GM19324 (cell line): ENCODE measurements at regions not wholly inside any gene's neighbourhood (a gene's known extent, or its start where the extent isn't known, plus 50 kb on each side); places are given as distances from the start of the nearest gene placed in this dataset.

Source experiments
- ATAC-seq: cut with Tn5 transposase; IDR thresholded peaks from one replicate; pipeline ENCODE4 v1.9.1; 2021; ENCODE audit warnings: mild to moderate bottlenecking, moderate library complexity; ENCODE audit not compliant: unreplicated experiment, low FRiP score

DNA sequence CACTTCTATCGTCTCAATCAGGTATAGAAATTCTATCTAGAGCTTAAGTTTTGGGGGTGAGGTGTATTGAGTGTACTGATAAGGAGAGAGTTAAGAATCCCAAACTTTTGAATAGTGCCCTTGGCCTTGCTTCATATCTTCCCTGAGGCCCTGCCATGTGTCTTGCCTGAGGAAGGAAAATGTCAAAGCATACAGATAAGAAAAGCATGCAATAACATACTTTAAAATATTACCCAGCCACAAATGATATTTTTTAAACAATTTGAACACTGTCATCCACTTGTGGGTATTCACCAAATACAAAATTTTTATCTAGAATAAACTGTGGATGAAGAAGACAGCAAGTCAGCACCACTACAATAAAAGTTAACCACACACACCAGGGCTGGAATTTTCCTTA lies 631.0 kb upstream of the ALCAM start:
- no peak for ATAC-seq

DNA sequence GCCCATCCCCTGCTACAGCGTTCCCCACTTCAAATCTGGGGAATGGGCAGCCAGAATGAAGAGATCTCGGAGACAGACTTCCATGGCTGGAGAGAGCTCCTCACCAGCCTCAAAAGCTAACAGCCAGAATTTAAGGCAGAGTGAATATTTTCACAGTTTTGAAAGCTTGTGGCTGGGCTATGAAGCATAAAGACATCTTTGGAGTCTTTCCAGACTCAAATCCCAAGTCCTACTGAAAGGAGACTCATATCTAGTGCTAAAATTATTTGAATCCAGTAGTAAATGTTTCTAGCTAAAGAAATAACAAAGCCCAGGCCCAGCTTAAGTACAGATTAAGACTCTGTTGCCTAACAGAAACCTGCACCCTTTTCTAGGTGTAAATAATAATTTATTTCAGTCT lies 628.4 kb upstream of the ALCAM start:
- no peak for ATAC-seq

DNA sequence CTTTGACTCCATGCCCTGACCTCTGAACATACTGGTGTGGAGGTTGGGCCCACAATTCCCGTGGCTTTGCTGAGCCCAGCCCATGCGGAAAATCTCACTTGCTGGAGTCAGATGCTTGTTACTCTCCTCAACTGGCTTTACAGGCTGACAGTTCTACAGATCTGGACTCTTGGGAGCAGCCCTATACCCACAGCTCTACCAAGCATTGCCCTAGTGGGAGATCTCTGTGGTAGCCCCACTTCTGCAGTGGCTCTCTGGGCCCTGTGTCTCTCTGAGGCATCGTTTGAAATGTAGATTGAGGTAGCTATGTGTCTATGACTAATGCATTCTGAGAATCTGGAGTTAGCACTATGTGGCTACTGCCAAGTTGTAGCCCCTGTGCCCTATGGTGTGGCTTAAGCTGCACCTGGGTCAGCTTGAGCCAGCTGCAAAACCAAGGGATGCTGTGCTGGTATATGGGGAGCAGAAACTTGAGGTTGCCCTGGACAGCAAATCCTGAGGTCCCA lies 625.8 kb upstream of the ALCAM start:
- ATAC-seq, result no peak

DNA sequence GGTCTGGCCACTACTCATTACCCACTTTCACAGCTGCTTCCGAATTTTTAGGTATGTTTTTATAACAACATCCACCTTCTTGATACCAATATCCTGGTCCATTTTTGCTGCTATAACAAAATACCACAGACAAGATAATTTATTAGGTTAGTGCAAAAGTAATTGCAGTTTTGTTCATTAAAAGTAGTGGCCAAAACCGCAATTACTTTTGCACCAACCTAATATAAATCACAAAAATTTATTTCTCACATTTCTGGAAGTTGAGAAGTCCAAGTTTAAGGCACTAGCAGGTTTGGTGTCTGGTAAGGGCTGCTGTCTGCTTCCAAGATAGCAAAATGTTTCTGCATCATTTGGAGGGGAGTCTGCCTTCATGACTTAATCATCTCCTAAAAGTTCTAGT lies 624.7 kb upstream of the ALCAM start:
- ATAC-seq, result no peak

DNA sequence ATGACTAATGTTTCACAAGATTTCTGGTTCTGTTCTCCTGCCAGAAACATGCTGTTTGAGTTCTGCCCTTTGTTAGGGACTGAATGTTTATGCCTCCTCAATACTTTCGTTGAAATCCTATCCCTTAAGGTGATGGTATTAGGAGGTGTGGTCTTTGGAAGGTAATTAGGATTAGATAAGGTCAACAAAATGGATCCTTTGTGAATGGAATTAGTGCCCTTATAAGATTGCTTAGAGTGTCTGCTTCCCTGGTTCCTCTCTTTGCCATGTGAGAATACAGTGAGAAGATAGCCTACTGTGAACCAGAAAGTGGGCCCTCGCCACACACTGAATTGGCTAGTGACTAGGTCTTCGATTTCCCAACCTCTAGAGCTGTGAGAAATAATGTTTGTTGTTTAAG lies 621.4 kb upstream of the ALCAM start:
- ATAC-seq, result no peak

DNA sequence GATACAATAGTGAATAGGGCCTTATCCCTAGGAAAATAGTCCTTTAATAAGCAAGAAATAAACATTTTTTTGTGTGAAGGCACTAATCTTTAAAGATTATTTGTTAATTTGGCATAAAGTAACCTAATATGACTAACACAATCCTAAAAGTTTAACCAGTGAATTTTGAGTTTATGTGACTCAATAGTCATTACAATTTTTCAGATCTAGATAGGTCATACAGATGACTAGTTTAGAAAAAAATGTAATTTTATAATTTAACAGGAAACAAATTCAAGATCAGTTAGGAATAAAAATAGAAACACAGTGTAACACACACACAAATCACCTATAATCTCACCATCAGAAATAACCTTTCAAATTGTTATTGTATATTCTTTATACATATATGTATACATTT lies 620.7 kb upstream of the ALCAM start:
- no peak for ATAC-seq

DNA sequence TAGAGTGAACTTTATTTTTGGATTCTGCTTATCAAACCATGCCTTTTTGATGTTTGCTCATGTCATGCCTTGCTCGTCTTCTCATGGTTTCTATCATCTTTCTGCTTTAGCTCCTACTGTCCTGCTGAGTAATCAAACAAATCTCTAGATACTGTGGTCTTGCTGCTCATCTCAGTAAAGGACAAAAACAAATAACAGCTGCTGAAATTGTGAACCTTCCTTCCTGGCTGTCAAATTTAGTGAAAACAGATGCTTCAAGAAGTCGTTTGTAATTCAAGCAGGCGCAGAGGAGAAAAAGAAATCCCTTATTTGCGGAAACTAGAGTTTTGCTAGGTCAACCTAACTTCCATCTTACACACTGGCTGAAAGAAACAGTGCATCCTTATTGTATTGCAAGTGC lies 616.1 kb upstream of the ALCAM start:
- ATAC-seq, result no peak

DNA sequence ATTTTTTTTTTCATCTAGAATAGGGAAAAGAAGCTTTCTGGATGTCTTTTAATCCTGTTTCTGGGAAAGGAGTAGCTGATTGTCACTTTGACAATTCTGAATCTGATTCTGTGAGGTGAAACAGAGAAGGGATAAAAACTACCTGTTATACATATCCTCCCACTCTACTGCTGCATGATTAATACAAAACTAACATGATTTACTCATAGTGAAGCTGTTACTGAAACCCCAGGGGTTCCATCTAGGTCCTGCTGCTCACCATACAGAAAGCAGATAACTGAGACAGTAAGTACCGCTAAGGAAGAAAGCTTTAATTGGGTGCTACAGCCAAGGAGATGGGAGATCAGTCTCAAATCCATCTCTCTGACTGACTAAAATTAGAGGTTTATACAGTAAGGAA lies 610.9 kb upstream of the ALCAM start:
- no peak for ATAC-seq

DNA sequence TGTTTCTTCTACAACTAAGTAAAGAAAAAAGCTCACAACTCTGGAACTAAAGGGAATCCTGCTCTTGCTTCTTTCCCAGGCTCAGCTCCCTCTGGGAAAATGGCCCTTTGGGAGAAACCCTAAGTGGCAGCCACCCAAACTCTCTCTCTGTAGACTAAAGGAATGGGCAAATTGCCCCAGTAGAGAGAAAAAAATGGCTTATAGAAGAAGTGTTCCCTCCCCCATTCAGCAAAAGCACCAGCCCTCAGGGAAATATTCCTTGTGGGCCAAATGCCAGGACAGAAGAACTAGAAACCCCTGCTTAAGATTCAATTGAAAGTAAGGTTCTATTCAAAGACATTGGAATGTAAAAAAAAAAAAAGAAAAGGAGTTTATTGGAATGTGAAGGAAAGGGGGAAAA lies 603.7 kb upstream of the ALCAM start:
- ATAC-seq, result no peak

DNA sequence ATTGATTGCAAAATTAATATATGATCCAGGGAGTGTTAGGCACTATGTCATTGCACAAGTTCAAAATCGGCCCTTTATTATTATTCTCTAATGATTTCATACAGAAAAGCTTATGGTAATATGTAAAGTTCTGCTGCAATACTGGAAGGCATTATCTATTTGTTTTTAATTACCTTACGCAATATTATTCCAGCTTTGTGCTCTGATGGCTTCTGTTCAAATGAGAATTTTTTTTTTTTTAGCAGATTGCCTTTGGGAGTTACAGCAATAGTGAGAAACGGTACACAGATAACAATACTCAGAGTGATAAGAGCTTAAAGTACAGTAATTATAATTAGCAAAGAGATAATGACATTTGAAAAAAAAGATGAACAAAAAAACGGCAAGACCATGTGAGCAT lies 602.2 kb upstream of the ALCAM start:
- ATAC-seq, result no peak

DNA sequence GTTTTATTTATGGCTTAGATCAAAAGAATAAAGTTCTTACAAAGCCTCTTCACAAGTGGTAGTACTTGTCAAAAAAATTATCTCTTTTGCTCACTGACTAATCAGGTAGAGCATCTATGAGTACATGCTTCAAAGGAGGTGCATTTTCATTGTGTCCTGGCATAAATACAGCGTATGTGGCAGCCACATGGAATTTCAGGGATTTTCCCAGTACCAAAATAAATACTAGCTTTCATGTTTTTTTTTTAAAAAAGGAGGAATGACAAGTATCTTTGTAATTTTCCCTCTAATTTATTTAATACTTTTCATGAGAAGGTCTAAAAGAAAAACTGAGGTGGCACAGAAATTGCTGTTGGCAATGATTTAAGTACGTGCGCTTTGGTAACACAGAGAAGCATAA lies 597.8 kb upstream of the ALCAM start:
- no peak for ATAC-seq

DNA sequence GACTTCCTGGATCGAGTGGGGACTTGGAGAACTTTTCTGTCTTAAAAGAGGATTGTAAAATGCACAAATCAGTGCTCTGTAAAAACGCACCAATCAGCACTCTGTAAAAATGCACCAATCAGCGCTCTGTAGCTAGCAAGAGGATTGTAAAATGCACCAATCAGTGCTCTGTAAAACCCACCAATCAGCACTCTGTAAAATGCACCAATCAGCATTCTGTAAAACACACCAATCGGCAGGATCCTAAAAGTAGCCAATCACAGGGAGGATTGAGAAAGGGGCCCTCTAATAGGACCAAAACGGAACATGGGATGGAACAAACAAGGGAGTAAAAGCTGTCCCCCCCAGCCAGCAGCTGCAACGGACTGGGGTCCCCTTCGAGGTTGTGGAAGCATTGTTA lies 587.4 kb upstream of the ALCAM start:
- no peak for ATAC-seq

DNA sequence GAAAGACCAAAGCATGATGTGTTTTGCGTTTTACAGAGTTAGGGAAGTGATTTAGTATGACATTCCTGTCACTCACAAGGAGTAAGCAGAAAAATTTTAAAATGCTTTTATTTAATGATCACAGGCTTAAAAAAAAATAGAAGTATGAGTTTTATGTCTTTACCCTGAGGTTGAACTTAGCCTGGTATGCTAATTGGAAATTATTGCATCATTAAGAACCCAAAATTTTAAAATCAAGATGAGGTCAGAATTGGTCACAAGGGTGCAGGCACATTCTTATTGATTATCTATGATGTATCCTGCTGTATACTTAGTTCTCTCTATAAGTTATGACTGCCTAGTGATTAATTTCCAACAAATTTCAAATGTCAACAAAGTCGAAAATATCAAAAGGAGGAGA lies 585.6 kb upstream of the ALCAM start:
- no peak for ATAC-seq

DNA sequence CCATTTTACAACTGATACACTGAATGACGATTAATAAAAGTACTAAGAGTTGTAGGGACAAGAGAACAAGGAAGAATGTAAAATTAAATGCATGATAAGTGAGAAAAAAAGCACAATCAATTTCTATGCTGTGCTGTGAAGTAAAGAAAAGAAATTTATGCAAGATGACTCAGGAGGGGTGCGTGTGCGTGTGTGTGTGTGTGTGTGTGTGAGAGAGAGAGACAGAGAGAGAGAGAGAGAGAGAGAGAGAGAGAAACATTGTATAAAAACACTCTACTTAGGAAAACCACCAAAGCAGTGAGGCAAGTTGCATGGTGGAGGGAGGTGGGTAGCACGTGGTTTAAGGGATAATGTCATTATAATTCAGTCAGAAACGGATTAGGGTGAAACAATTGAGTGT lies 580.8 kb upstream of the ALCAM start:
- no peak for ATAC-seq

DNA sequence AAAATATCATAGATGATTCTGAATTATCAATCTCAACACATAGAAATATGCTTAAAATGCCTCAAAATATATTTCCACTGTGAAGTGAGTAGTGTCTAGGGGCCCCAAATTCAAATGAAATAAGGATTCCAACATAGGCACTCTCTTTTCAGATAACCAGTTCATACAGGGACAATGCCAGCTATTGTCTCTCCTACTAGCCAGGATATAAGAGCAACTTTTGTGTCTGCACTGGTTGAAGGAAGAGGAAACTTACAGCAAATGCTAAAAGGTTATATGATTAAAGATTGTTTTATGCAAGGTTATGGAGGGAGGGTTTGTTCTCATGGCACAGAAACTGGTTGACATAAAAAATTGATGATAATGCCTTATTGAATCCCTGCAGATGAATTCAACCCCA lies 579.4 kb upstream of the ALCAM start:
- no peak for ATAC-seq

DNA sequence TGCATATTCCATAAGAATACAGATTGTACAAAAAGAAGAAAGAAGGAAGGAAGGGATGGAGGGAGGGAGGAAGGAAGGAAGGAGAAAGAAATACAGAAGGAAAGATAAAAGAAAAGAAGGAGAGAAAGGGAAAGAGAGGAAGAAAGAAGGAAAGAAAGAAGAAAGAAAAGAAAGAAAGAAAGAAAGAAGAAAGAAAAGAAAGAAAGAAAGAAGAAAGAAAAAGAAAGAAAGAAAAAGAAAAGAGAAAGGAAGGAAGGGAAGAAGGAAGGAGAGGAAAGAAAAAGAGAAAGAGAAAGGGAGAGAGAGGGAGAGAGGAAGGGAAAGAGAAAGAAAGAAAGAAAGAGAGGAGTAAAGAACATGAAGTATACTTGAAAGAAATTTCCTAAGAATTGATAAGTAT lies 577.9 kb upstream of the ALCAM start:
- ATAC-seq, result no peak

DNA sequence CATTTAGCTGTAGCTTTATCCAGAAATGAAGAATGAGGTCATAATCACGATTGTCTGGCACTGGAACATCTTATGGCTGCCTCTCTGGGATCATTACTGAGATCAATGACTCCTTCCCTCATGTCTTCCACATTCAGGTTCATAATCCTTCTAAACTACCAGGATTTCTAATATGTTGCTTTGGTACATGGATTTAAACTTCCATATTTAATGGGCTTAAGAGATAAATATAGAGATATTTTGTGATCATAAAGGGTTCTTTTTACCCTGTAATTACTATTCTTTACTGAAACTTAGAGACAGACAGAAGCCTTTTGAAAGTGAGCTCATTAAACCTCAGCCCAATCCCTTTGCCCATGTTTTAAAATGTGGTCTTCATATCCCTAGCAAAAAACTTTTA lies 575.4 kb upstream of the ALCAM start:
- ATAC-seq, result no peak

DNA sequence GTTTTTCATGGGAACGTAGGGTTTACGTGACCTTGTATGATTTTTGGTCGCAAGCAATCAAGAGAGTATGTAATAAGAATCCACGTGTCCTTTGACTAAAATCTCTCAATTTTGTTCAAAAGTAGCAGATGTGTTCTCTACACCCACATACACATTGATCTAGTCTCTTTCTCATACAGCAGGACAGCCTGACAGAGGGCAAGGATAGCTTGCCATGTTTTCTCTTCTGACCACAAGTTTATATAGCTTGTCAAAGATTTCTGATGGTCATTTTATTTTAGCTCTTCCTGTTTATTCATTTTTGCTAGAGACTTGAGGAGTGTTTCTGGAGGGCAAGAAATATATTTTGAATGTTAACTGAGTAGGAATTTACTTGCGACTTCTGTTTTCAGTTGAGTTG lies 570.2 kb upstream of the ALCAM start:
- no peak for ATAC-seq

DNA sequence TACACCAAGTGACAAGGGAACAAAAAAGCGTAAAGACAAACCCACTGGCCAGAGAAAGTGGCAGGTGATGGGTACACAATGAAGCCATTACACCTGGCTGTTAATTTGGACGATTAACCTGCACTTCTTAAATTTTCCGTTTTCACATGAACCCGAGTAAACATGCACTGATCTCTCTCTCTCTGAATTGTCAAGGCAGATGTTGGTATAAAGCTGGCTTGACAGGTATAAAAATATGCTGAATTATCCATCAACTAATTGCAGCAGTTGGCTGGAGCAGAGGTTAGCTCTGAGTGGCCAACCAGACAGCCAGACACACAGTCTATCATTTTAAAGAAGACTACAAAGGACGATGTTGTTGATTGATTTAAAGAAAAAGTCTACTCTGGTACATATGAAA lies 561.7 kb upstream of the ALCAM start:
- no peak for ATAC-seq

DNA sequence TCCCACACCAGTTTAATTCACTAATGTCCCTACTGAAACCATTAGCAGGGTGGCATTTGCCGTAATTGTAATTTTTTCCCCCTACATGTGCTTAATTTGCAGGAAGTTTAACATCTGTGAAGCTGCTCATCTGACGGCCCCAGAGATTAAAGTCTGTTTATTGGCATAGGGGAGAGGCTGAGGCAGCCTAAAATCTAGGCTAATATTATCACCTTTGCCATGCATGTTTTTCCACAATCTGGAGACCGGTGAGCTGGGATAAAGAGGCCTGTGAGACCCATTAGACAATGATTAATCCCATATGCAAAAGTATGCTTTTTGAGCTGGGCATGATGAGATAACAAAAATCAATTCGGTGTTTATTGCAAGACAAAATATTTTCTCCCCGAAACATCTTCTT lies 561.2 kb upstream of the ALCAM start:
- no peak for ATAC-seq

DNA sequence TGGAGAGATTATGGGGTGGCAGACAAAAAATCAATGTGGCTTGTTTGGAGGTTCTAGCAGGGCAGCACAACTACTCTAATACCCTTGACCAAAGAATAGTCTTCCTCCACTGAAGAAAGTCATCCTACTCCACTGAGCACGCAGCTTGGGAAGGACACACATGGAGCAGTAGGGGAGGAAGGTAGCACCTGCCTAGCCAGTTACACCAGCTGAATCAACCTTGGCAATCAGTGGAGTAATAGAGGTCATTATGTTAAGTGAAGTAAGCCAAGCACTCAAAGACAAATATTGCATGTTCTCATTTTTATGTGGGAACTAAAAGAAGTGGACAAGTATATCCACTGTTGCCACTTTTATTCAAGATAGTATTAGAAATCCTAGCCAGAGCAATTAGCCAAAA lies 555.8 kb upstream of the ALCAM start:
- no peak for ATAC-seq

DNA sequence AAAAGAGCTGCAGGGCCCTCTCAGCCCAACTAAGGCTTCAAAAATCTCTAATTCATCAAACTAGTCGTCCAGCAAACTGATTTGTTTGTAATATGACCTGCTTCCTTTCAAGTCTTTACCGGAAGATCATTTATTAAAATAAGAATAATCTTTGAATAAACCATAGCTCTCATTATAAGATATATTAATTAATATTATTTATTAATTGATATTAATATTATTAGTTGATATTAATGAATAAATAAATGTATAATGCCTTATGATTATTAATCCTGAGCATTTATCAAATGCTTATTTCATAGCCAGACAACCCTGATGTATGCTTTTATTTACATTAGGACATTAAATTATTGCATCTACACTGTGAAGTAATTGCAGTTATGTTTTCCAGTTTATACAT lies 550.7 kb upstream of the ALCAM start:
- ATAC-seq, result no peak

DNA sequence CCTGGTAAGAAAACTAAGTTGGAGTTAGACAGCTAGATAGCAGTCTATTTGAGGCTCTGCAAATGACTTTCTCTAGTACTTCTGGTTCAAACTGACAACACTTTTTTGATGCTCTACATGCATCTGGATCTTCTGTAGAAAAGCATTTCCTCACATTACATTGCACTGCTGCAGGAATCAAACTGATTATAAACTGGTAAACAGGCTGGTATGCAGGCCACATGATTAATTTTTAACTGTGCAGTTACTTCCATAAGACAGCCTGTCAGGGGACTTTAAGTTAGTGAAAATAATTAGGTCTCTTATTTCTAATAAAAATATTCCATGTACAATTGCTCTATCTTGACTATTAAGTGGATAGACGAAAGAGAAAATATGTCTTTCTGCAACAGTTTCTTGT lies 550.0 kb upstream of the ALCAM start:
- no peak for ATAC-seq

DNA sequence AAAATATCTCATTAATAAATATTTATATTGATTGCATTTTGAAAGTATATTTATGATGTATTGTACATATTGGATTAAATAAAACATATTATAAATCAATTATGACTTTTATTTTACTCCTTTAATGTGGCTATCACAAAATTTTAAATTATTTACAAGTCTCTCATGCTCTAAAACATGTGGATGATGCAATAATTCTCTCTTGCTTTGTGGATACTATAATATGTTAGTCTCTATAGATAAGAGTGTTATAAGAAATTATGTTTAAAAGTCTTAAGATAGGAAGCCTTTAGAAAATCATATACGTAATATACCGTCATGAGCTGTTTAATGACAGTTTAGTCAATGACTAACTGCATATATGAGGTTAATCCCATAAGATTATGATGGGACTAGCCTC lies 547.4 kb upstream of the ALCAM start:
- no peak for ATAC-seq
